ENCODE measurements at regions not wholly inside any gene's neighbourhood (a gene's known extent, or its start where the extent isn't known, plus 50 kb on each side); places are given as distances from the start of the nearest gene placed in this dataset.

DNA sequence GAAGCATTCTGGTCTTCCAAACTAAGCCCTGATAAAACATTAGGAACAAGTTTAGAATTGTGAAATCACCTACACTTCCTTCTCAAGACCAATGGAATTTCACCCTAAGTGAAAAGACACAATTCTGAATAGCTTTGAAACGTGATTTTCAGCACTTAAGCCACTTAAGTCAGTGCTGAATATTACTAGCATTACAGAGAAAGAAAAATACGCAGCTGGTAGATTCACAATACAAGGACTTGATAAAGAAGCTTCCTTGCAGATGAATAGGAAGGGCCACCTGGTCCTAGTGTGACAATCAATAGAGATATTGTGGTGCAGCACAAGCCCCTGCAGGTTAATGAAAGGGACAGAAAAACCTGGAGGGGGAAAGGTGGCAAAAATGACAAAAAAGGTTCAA lies 353.1 kb upstream of the ALCAM start:
- H3K4me1 Mint-ChIP-seq (ENCODE audit: low read depth) = no peaks in the 10 kb centered on the region
- no peak overlapping the region for H3K27ac Mint-ChIP-seq
- CTCF ChIA-PET = no interaction called here
- ATAC-seq = no peak
- no peak overlapping the region for H3K4me3 Mint-ChIP-seq
- H3K27me3 Mint-ChIP-seq (ENCODE audit: low read depth) = no peaks in the 10 kb centered on the region
- H3K36me3 Mint-ChIP-seq (ENCODE audit: low read depth) = no peaks in the 10 kb centered on the region
- H3K9me3 Mint-ChIP-seq (ENCODE audit: insufficient read depth) = no peaks in the 10 kb centered on the region
- POLR2A ChIA-PET = no interaction called here
- no peak for DNase-seq

- POLR2A ChIA-PET = no interaction called here
- CTCF ChIA-PET = no interaction called here
- Mint-ChIP-seq H3K27me3 (ENCODE audit: low read depth) (no peaks in the 10 kb centered on the region), H3K9me3 (ENCODE audit: insufficient read depth) (no peaks in the 10 kb centered on the region), H3K27ac (no peak overlapping the region), H3K4me1 (ENCODE audit: low read depth) (no peaks in the 10 kb centered on the region), H3K36me3 (ENCODE audit: low read depth) (no peaks in the 10 kb centered on the region), H3K4me3 (no peak overlapping the region)
- DNase-seq = no peak
- no peak for ATAC-seq
Measured at GRCh38 chr3:105014631-105015030, 352.1 kb upstream of the ALCAM start.

DNA sequence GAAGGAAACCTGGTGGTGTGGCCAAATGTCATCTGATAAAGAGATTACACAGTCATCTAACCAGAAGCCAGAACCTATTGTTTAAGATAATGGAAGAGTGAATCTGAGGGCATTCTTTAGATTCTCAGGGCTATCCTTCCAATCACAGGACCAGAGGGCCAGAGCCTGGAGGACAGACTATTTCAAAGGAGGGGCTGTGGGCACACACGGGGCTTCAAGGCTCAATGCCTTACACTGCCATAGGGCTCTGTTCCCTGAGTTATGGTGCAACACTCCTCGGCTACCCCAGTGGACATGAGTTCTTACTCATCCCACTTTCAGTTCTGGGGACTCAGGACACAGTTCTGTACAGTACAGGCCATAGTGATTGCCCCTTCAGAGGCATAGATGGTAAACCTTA lies 343.9 kb upstream of the ALCAM start:
- Mint-ChIP-seq H3K36me3 (ENCODE audit: low read depth) (no peaks in the 10 kb centered on the region), H3K4me1 (ENCODE audit: low read depth) (no peaks in the 10 kb centered on the region), H3K4me3 (no peak overlapping the region), H3K27ac (no peak overlapping the region), H3K9me3 (ENCODE audit: insufficient read depth) (no peaks in the 10 kb centered on the region), H3K27me3 (ENCODE audit: low read depth) (no peaks in the 10 kb centered on the region)
- ChIA-PET CTCF (no interaction called here), POLR2A (no interaction called here)
- no peak for ATAC-seq
- no peak for DNase-seq

- no peaks in the 10 kb centered on the region for H3K36me3 Mint-ChIP-seq (ENCODE audit: low read depth)
- no peak for DNase-seq
- H3K4me3 Mint-ChIP-seq = no peak overlapping the region
- ChIA-PET POLR2A (no interaction called here), CTCF (no interaction called here)
- no peak overlapping the region for H3K27ac Mint-ChIP-seq
- no peaks in the 10 kb centered on the region for H3K4me1 Mint-ChIP-seq (ENCODE audit: low read depth)
- no peak for ATAC-seq
- no peaks in the 10 kb centered on the region for H3K27me3 Mint-ChIP-seq (ENCODE audit: low read depth)
- no peaks in the 10 kb centered on the region for H3K9me3 Mint-ChIP-seq (ENCODE audit: insufficient read depth)
Measured at GRCh38 chr3:105030211-105030610, 336.5 kb upstream of the ALCAM start.

- no peak for ATAC-seq
- Mint-ChIP-seq H3K27me3 (ENCODE audit: low read depth) (no peaks in the 10 kb centered on the region), H3K36me3 (ENCODE audit: low read depth) (no peaks in the 10 kb centered on the region), H3K4me1 (ENCODE audit: low read depth) (no peaks in the 10 kb centered on the region), H3K9me3 (ENCODE audit: insufficient read depth) (no peaks in the 10 kb centered on the region), H3K27ac (no peak overlapping the region), H3K4me3 (no peak overlapping the region)
- no peak for DNase-seq
- ChIA-PET CTCF (no interaction called here), POLR2A (no interaction called here)
Measured at GRCh38 chr3:105032541-105032940, 334.2 kb upstream of the ALCAM start.

- no peak for ATAC-seq
- ChIA-PET POLR2A (no interaction called here), CTCF (no interaction called here)
- no peak for DNase-seq
- Mint-ChIP-seq H3K27ac (no peak overlapping the region), H3K9me3 (ENCODE audit: insufficient read depth) (no peaks in the 10 kb centered on the region), H3K27me3 (ENCODE audit: low read depth) (no peaks in the 10 kb centered on the region), H3K36me3 (ENCODE audit: low read depth) (no peaks in the 10 kb centered on the region), H3K4me3 (no peak overlapping the region), H3K4me1 (ENCODE audit: low read depth) (no peaks in the 10 kb centered on the region)
Measured at GRCh38 chr3:105033081-105033480, 333.6 kb upstream of the ALCAM start.

- no peaks in the 10 kb centered on the region for H3K4me1 Mint-ChIP-seq (ENCODE audit: low read depth)
- ChIA-PET POLR2A (no interaction called here), CTCF (no interaction called here)
- no peak overlapping the region for H3K4me3 Mint-ChIP-seq
- ATAC-seq (no peak), DNase-seq (no peak)
- H3K27ac Mint-ChIP-seq = no peak overlapping the region
- H3K27me3 Mint-ChIP-seq (ENCODE audit: low read depth) = no peaks in the 10 kb centered on the region
- no peaks in the 10 kb centered on the region for H3K36me3 Mint-ChIP-seq (ENCODE audit: low read depth)
- H3K9me3 Mint-ChIP-seq (ENCODE audit: insufficient read depth) = no peaks in the 10 kb centered on the region
Measured at GRCh38 chr3:105039004-105039403, 327.7 kb upstream of the ALCAM start.

DNA sequence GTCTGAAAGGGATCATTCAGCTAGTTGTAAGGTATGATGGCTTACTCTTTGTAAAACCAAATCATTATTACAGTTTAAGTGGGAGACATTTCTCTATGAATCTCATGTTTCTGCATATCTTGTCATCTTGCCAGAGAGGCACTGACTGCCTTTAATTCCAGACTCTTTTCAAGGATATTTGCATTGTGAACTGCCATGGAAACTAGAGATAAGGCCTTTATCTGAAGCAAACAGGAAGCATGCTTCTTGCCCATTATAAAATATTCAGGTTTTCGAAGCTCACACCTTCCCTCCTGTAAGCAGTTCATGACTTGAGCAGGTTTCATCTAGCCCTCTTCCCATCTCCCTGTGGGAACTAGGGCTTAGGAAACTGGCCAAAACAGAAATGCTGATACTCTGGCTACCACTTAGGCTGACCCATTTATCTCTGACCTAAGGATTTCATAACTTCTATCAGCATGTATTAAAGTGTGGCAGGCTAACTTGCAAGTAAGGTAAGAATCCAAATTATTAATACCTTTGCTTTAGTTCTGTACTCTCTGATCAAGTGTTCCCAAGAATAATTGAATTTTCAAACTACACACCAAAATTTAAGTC lies 326.6 kb upstream of the ALCAM start:
- no peaks in the 10 kb centered on the region for H3K27me3 Mint-ChIP-seq (ENCODE audit: low read depth)
- CTCF ChIA-PET = no interaction called here
- no peak for DNase-seq
- H3K4me3 Mint-ChIP-seq = no peak overlapping the region
- no peaks in the 10 kb centered on the region for H3K9me3 Mint-ChIP-seq (ENCODE audit: insufficient read depth)
- POLR2A ChIA-PET = no interaction called here
- H3K36me3 Mint-ChIP-seq (ENCODE audit: low read depth) = no peaks in the 10 kb centered on the region
- ATAC-seq = no peak
- H3K27ac Mint-ChIP-seq = no peak overlapping the region
- no peaks in the 10 kb centered on the region for H3K4me1 Mint-ChIP-seq (ENCODE audit: low read depth)

DNA sequence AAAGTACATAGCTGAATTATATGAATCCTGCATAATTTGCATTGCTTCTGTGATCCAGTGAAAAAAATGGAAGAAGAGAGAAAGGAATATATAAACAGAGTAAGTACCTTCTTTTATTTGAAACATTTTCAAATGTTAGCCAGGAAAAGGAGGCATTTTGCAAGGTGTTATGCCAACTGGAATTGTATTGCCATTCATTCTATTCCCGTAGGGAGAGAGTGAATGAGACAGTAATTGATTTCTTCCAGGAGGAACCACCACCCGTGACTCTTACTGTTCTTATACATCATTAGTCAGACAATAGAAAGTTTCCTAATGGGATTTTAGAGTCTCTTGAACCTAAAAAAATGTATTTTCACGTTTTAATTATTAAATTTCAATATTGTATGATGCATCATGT lies 324.1 kb upstream of the ALCAM start:
- Mint-ChIP-seq H3K27me3 (ENCODE audit: low read depth) (no peaks in the 10 kb centered on the region), H3K9me3 (ENCODE audit: insufficient read depth) (no peaks in the 10 kb centered on the region), H3K27ac (no peak overlapping the region), H3K4me3 (no peak overlapping the region), H3K36me3 (ENCODE audit: low read depth) (no peaks in the 10 kb centered on the region), H3K4me1 (ENCODE audit: low read depth) (no peaks in the 10 kb centered on the region)
- ATAC-seq = no peak
- no peak for DNase-seq
- POLR2A ChIA-PET = no interaction called here
- CTCF ChIA-PET = no interaction called here

- no peak overlapping the region for H3K27ac Mint-ChIP-seq
- H3K9me3 Mint-ChIP-seq (ENCODE audit: insufficient read depth) = no peaks in the 10 kb centered on the region
- POLR2A ChIA-PET = no interaction called here
- no peaks in the 10 kb centered on the region for H3K4me1 Mint-ChIP-seq (ENCODE audit: low read depth)
- no peaks in the 10 kb centered on the region for H3K36me3 Mint-ChIP-seq (ENCODE audit: low read depth)
- ATAC-seq (no peak), DNase-seq (no peak)
- no peaks in the 10 kb centered on the region for H3K27me3 Mint-ChIP-seq (ENCODE audit: low read depth)
- no peak overlapping the region for H3K4me3 Mint-ChIP-seq
- CTCF ChIA-PET = interaction anchor here (0.6 kb wide), 1 partner anchor 283 kb away, joined by 3 read pairs; no protein-coding TSS in a partner anchor
Measured at GRCh38 chr3:105051111-105051510, 315.6 kb upstream of the ALCAM start.

- no peak overlapping the region for H3K4me3 Mint-ChIP-seq
- POLR2A ChIA-PET = no interaction called here
- H3K9me3 Mint-ChIP-seq (ENCODE audit: insufficient read depth) = no peaks in the 10 kb centered on the region
- no peaks in the 10 kb centered on the region for H3K27me3 Mint-ChIP-seq (ENCODE audit: low read depth)
- no peaks in the 10 kb centered on the region for H3K4me1 Mint-ChIP-seq (ENCODE audit: low read depth)
- no peak overlapping the region for H3K27ac Mint-ChIP-seq
- CTCF ChIA-PET = no interaction called here
- DNase-seq (no peak), ATAC-seq (no peak)
- H3K36me3 Mint-ChIP-seq (ENCODE audit: low read depth) = no peaks in the 10 kb centered on the region
Measured at GRCh38 chr3:105051972-105052371, 314.7 kb upstream of the ALCAM start.

GRCh38 chr3:105062853-105063252 lies 303.9 kb upstream of the ALCAM start:
- no peak overlapping the region for H3K4me3 Mint-ChIP-seq
- no peaks in the 10 kb centered on the region for H3K4me1 Mint-ChIP-seq (ENCODE audit: low read depth)
- no peaks in the 10 kb centered on the region for H3K36me3 Mint-ChIP-seq (ENCODE audit: low read depth)
- no peak for DNase-seq
- ChIA-PET CTCF (no interaction called here), POLR2A (no interaction called here)
- ATAC-seq = no peak
- no peaks in the 10 kb centered on the region for H3K27me3 Mint-ChIP-seq (ENCODE audit: low read depth)
- H3K27ac Mint-ChIP-seq = no peak overlapping the region
- no peaks in the 10 kb centered on the region for H3K9me3 Mint-ChIP-seq (ENCODE audit: insufficient read depth)

GRCh38 chr3:105065895-105066839 lies 300.5 kb upstream of the ALCAM start:
- Mint-ChIP-seq H3K27me3 (ENCODE audit: low read depth) (no peaks in the 10 kb centered on the region), H3K4me1 (ENCODE audit: low read depth) (no peaks in the 10 kb centered on the region), H3K27ac (no peak overlapping the region), H3K36me3 (ENCODE audit: low read depth) (no peaks in the 10 kb centered on the region), H3K9me3 (ENCODE audit: insufficient read depth) (no peaks in the 10 kb centered on the region), H3K4me3 (no peak overlapping the region)
- CTCF ChIA-PET = no interaction called here
- DNase-seq (no peak), ATAC-seq (no peak)
- POLR2A ChIA-PET = no interaction called here
